ENCODE measurements at regions not wholly inside any gene's neighbourhood (a gene's known extent, or its start where the extent isn't known, plus 50 kb on each side); places are given as distances from the start of the nearest gene placed in this dataset.

- TF ChIP-seq, protein P1, sequence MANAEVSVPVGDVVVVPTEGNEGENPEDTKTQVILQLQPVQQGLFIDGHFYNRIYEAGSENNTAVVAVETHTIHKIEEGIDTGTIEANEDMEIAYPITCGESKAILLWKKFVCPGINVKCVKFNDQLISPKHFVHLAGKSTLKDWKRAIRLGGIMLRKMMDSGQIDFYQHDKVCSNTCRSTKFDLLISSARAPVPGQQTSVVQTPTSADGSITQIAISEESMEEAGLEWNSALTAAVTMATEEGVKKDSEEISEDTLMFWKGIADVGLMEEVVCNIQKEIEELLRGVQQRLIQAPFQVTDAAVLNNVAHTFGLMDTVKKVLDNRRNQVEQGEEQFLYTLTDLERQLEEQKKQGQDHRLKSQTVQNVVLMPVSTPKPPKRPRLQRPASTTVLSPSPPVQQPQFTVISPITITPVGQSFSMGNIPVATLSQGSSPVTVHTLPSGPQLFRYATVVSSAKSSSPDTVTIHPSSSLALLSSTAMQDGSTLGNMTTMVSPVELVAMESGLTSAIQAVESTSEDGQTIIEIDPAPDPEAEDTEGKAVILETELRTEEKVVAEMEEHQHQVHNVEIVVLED (CRISPR knock-in tag; IDR thresholded peaks at IDR 0.05) = no peak
- TF ChIP-seq, protein P2, sequence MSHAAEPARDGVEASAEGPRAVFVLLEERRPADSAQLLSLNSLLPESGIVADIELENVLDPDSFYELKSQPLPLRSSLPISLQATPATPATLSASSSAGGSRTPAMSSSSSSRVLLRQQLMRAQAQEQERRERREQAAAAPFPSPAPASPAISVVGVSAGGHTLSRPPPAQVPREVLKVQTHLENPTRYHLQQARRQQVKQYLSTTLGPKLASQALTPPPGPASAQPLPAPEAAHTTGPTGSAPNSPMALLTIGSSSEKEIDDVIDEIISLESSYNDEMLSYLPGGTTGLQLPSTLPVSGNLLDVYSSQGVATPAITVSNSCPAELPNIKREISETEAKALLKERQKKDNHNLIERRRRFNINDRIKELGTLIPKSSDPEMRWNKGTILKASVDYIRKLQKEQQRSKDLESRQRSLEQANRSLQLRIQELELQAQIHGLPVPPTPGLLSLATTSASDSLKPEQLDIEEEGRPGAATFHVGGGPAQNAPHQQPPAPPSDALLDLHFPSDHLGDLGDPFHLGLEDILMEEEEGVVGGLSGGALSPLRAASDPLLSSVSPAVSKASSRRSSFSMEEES (CRISPR knock-in tag; IDR thresholded peaks at IDR 0.05) = no peak
- TF ChIP-seq, protein P3, sequence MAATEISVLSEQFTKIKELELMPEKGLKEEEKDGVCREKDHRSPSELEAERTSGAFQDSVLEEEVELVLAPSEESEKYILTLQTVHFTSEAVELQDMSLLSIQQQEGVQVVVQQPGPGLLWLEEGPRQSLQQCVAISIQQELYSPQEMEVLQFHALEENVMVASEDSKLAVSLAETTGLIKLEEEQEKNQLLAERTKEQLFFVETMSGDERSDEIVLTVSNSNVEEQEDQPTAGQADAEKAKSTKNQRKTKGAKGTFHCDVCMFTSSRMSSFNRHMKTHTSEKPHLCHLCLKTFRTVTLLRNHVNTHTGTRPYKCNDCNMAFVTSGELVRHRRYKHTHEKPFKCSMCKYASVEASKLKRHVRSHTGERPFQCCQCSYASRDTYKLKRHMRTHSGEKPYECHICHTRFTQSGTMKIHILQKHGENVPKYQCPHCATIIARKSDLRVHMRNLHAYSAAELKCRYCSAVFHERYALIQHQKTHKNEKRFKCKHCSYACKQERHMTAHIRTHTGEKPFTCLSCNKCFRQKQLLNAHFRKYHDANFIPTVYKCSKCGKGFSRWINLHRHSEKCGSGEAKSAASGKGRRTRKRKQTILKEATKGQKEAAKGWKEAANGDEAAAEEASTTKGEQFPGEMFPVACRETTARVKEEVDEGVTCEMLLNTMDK (IDR thresholded peaks at IDR 0.05; ENCODE audit: borderline replicate concordance, insufficient read depth, low read depth, low read length, poor library complexity, severe bottlenecking) = no peak
- TF ChIP-seq DDX20 (tag; IDR thresholded peaks at IDR 0.05; ENCODE audit: low read depth) (no peak), MAX (CRISPR knock-in tag; IDR thresholded peaks at IDR 0.05) (no peak), ZNF431 (CRISPR knock-in tag; IDR thresholded peaks at IDR 0.05) (no peak), RCOR1 (IDR thresholded peaks at IDR 0.05; ENCODE audit: borderline replicate concordance in 1 of 2, low read depth in 2 of 2, low read length in 2 of 2) (peak in 1 of 2 experiments; percentile 41; a peak in 1 of 4 replicates), PREB (CRISPR knock-in tag; IDR thresholded peaks at IDR 0.05) (no peak), MCM7 (IDR thresholded peaks at IDR 0.05) (no peak), CCAR2 (IDR thresholded peaks at IDR 0.05; ENCODE audit: low read depth, low read length) (no peak), TCF3 (CRISPR knock-in tag; IDR thresholded peaks at IDR 0.05) (peak; percentile 44; the same call in 1 of the 2 replicates), MLX (CRISPR knock-in tag; conservative IDR thresholded peaks at IDR 0.05) (no peak), MYNN (IDR thresholded peaks at IDR 0.05) (no peak), MYNN (CRISPR knock-in tag; IDR thresholded peaks at IDR 0.05) (no peak), PHF21A (IDR thresholded peaks at IDR 0.05; ENCODE audit: borderline replicate concordance, low read depth) (no peak), SNIP1 (IDR thresholded peaks at IDR 0.05; ENCODE audit: low read depth) (no peak), HMGN3 (IDR thresholded peaks at IDR 0.05; ENCODE audit: borderline replicate concordance, extremely low read depth, insufficient read length, low read depth, low read length) (no peak), XRCC4 (IDR thresholded peaks at IDR 0.05; ENCODE audit: extremely low read depth, insufficient read depth, insufficient read length) (no peak), SRF (CRISPR knock-in tag; IDR thresholded peaks at IDR 0.05) (no peak)
Observed at GRCh38 chr12:94098466-94098865, 49.9 kb upstream of the PLXNC1 start (continued).

All from K562 (cell line).